Tibial nerve (tissue), 4 donors: ENCODE measurements at regions not wholly inside any gene's neighbourhood (a gene's known extent, or its start where the extent isn't known, plus 50 kb on each side); places are given as distances from the start of the nearest gene placed in this dataset.

ENCODE experiments used
- DNase-seq, 2 donors: peaks; one replicate each; pipeline ENCODE4 v3.0.0-alpha.2; 2019; ENCODE audit warnings: low spot score in 2 of 2
- H3K27ac ChIP-seq, 4 donors: fragments of 200-600 bp; sonication (generic) in 3 of 4; one replicate each; pipeline ENCODE4 v1.5.1; 2017 to 2019; ENCODE audit warnings: mild to moderate bottlenecking in 1 of 4
- H3K27me3 ChIP-seq, 2 donors: fragments of 200-600 bp; sonication (generic) in 1 of 2; one replicate each; pipeline versions ENCODE4 v1.5.1 to v1.6.0; 2017 to 2019
- H3K36me3 ChIP-seq, 3 donors: fragments of 200-600 bp; sonication (generic); one replicate each; pipeline ENCODE4 v1.5.1; 2018 to 2019
- H3K4me1 ChIP-seq, 4 donors: fragments of 200-600 bp; sonication (generic) in 3 of 4; one replicate each; pipeline ENCODE4 v1.5.1; 2017 to 2019
- H3K4me3 ChIP-seq, 4 donors: fragments of 200-600 bp; sonication (generic) in 3 of 4; one replicate each; pipeline ENCODE4 v1.5.1; 2017 to 2019; ENCODE audit warnings: mild to moderate bottlenecking in 1 of 4, moderate library complexity in 1 of 4
- H3K9me3 ChIP-seq, 4 donors: fragments of 200-600 bp; sonication (generic) in 3 of 4; one replicate each; pipeline ENCODE4 v1.5.1; 2017 to 2019
- CTCF ChIP-seq, 5 experiments: fragments of 200-600 bp in 3 of 5; fragments of 450-650 bp in 2 of 5; sonication (generic) in 3 of 5; IDR thresholded peaks; one replicate each; pipeline ENCODE4 v1.5.1; 2016 to 2019; ENCODE audit warnings: antibody characterized with exemption in 5 of 5, mild to moderate bottlenecking in 3 of 5, moderate library complexity in 2 of 5
- EP300 ChIP-seq, 2 donors: sonication (generic); formaldehyde crosslinking; IDR thresholded peaks; one replicate each; pipeline ENCODE4 v1.6.1; 2017; ENCODE audit warnings: antibody characterized with exemption in 2 of 2, mild to moderate bottlenecking in 1 of 2
- POLR2A ChIP-seq, 2 donors: fragments of 450-650 bp; IDR thresholded peaks; one replicate each; pipeline ENCODE4 v1.6.1; 2017; ENCODE audit warnings: antibody characterized with exemption in 2 of 2, mild to moderate bottlenecking in 2 of 2, moderate library complexity in 2 of 2
- WGBS, 2 donors: methylation state at CpG; one replicate each; pipeline ENCODE4 v1.1.5; 2018; 5-methylcytosine and 5-hydroxymethylcytosine counted together

GRCh38 chr12:126349383-126349782 is 1284.1 kb downstream of the AACS start:
- Histone ChIP-seq H3K4me3 (no peak overlapping the region), H3K9me3 (no peaks in the 10 kb centered on the region), H3K4me1 (no peaks in the 10 kb centered on the region), H3K27ac (no peak overlapping the region), H3K36me3 (no peaks in the 10 kb centered on the region), H3K27me3 (no peaks in the 10 kb centered on the region)
- DNase-seq, result no peak
- 75 to 80% methylated on average over 5 of the region's 5 CpGs for WGBS, 2 donors
- TF ChIP-seq CTCF (IDR thresholded peaks at IDR 0.05) (no peak), POLR2A (IDR thresholded peaks at IDR 0.05) (no peak), EP300 (IDR thresholded peaks at IDR 0.05) (no peak)

- Histone ChIP-seq H3K27me3 (no peaks in the 10 kb centered on the region), H3K4me1 (no peaks in the 10 kb centered on the region), H3K36me3 (no peaks in the 10 kb centered on the region), H3K27ac (no peak overlapping the region), H3K4me3 (no peak overlapping the region), H3K9me3 (peaks cover 0 to 4% (median 0%) of the 10 kb centered on the region in 4 donors)
- DNase-seq, result no peak
- WGBS, 2 donors, result 9 to 19% methylated on average over 1 of the region's 1 CpG
- no peak for TF ChIP-seq CTCF (IDR thresholded peaks at IDR 0.05)
- TF ChIP-seq EP300 (IDR thresholded peaks at IDR 0.05), result no peak
- TF ChIP-seq POLR2A (IDR thresholded peaks at IDR 0.05), result no peak
Observed at GRCh38 chr12:126353604-126354003, 1288.4 kb downstream of the AACS start.

GRCh38 chr12:126354633-126355032 is 1289.4 kb downstream of the AACS start:
- TF ChIP-seq CTCF (IDR thresholded peaks at IDR 0.05), result no peak
- TF ChIP-seq POLR2A (IDR thresholded peaks at IDR 0.05), result no peak
- TF ChIP-seq EP300 (IDR thresholded peaks at IDR 0.05), result no peak
- DNase-seq, result no peak
- Histone ChIP-seq H3K9me3 (peaks cover 0 to 4% (median 0%) of the 10 kb centered on the region in 4 donors), H3K36me3 (no peaks in the 10 kb centered on the region), H3K27me3 (no peaks in the 10 kb centered on the region), H3K4me3 (no peak overlapping the region), H3K4me1 (no peaks in the 10 kb centered on the region), H3K27ac (no peak overlapping the region)
- 67 to 78% methylated on average over 4 of the region's 4 CpGs for WGBS, 2 donors

GRCh38 chr12:126355346-126355745 is 1290.1 kb downstream of the AACS start:
- Histone ChIP-seq H3K4me3 (no peak overlapping the region), H3K27ac (no peak overlapping the region), H3K4me1 (no peaks in the 10 kb centered on the region), H3K9me3 (peaks cover 0 to 4% (median 0%) of the 10 kb centered on the region in 4 donors), H3K36me3 (no peaks in the 10 kb centered on the region), H3K27me3 (no peaks in the 10 kb centered on the region)
- DNase-seq, result no peak
- 73 to 95% methylated on average over 2 of the region's 2 CpGs for WGBS, 2 donors
- no peak for TF ChIP-seq POLR2A (IDR thresholded peaks at IDR 0.05)
- no peak for TF ChIP-seq EP300 (IDR thresholded peaks at IDR 0.05)
- TF ChIP-seq CTCF (IDR thresholded peaks at IDR 0.05), result no peak

GRCh38 chr12:126358806-126359205 is 1293.6 kb downstream of the AACS start:
- H3K27me3 ChIP-seq, result no peaks in the 10 kb centered on the region
- DNase-seq, result no peak
- no peak overlapping the region for H3K27ac ChIP-seq
- H3K36me3 ChIP-seq, result no peaks in the 10 kb centered on the region
- WGBS, 2 donors, result 33 to 45% methylated on average over 5 of the region's 5 CpGs
- H3K4me3 ChIP-seq, result no peak overlapping the region
- peaks cover 0 to 4% (median 0%) of the 10 kb centered on the region in 4 donors for H3K9me3 ChIP-seq
- H3K4me1 ChIP-seq, result no peaks in the 10 kb centered on the region
- TF ChIP-seq CTCF (IDR thresholded peaks at IDR 0.05), result no peak
- TF ChIP-seq EP300 (IDR thresholded peaks at IDR 0.05), result no peak
- TF ChIP-seq POLR2A (IDR thresholded peaks at IDR 0.05), result no peak
